Erythroblast (primary cell): ENCODE measurements at regions not wholly inside any gene's neighbourhood (a gene's known extent, or its start where the extent isn't known, plus 50 kb on each side); places are given as distances from the start of the nearest gene placed in this dataset.

Experiments
- GATA1 ChIP-seq: IDR thresholded peaks from 2 replicates; pipeline ENCODE4 v1.6.1; 2011; ENCODE audit warnings: low read depth, mild to moderate bottlenecking, control low read depth, low read length, moderate library complexity
- POLR2A ChIP-seq: IDR thresholded peaks from 2 replicates; pipeline ENCODE4 v1.6.1; 2011; ENCODE audit warnings: mild to moderate bottlenecking, low read length

DNA sequence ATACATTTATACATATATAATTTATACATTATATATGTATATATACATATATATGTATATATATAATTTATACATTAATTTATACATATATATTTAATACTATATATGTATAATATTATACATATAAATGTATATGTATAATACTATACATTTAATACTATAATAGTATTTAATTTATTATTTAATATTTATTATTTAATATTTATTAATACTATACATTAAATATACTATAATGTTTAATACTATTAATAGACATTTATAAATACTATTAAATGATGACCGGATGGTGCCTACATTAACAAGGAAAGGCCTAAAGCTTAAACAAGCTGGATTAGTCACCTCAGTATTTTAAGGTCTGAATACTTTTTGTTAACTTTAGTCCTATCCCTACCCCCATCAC, 145.9 kb upstream of the HTR1E start:
- no peak for TF ChIP-seq POLR2A
- no peak for TF ChIP-seq GATA1
